DOHH2 (cell line): ENCODE measurements at regions not wholly inside any gene's neighbourhood (a gene's known extent, or its start where the extent isn't known, plus 50 kb on each side); places are given as distances from the start of the nearest gene placed in this dataset.

Experiments
- H3F3A ChIP-seq: fragments of 200-600 bp; sonication (generic), shearing (Covaris generic); 2 replicates; pipeline ENCODE4 v1.6.0; 2016; ENCODE audit warnings: antibody characterized with exemption, mild to moderate bottlenecking; ENCODE audit not compliant: control insufficient read depth, insufficient read depth
- H3K27ac ChIP-seq: fragments of 200-600 bp; sonication (generic); 2 replicates; pipeline ENCODE4 v1.5.1; 2014; ENCODE audit warnings: low read depth, mild to moderate bottlenecking, low read length, moderate library complexity
- H3K27me3 ChIP-seq: fragments of 200-600 bp; sonication (generic); 2 replicates; pipeline ENCODE4 v1.6.1; 2014; ENCODE audit warnings: mild to moderate bottlenecking, low read length, mixed read lengths; ENCODE audit not compliant: control insufficient read depth
- H3K36me3 ChIP-seq: fragments of 200-600 bp; sonication (generic); 2 replicates; pipeline ENCODE4 v1.6.1; 2014; ENCODE audit warnings: mild to moderate bottlenecking, low read length, moderate library complexity, mixed read lengths; ENCODE audit not compliant: control insufficient read depth
- H3K4me1 ChIP-seq: fragments of 200-600 bp; sonication (generic); 2 replicates; pipeline ENCODE4 v1.6.1; 2014; ENCODE audit warnings: mild to moderate bottlenecking, low read length, mixed read lengths; ENCODE audit not compliant: control insufficient read depth
- H3K4me2 ChIP-seq: fragments of 200-600 bp; sonication (generic); 2 replicates; pipeline ENCODE4 v1.6.0; 2014; ENCODE audit warnings: mild to moderate bottlenecking, low read length, moderate library complexity
- H3K4me3 ChIP-seq: fragments of 200-600 bp; sonication (generic); 2 replicates; pipeline ENCODE4 v1.5.1; 2014; ENCODE audit warnings: mild to moderate bottlenecking, low read length, mixed read lengths
- H3K79me2 ChIP-seq: fragments of 200-600 bp; sonication (generic); 2 replicates; pipeline ENCODE4 v1.6.1; 2014; ENCODE audit warnings: mild to moderate bottlenecking, low read length, mixed read lengths; ENCODE audit not compliant: control insufficient read depth
- H3K9me2 ChIP-seq: fragments of 200-600 bp; sonication (generic); replicated peaks from 2 replicates; pipeline ENCODE4 v1.6.1; 2014; ENCODE audit warnings: mild to moderate bottlenecking, low read length, mixed read lengths; ENCODE audit not compliant: control insufficient read depth
- H3K9me3 ChIP-seq: fragments of 200-600 bp; sonication (generic); 2 replicates; pipeline ENCODE4 v1.6.1; 2014; ENCODE audit warnings: antibody characterized with exemption, low read length, mixed read lengths; ENCODE audit not compliant: control insufficient read depth, insufficient read depth
- H4K20me1 ChIP-seq: fragments of 200-600 bp; sonication (generic); 2 replicates; pipeline ENCODE4 v1.6.0; 2014; ENCODE audit warnings: low read depth, mild to moderate bottlenecking, antibody characterized with exemption, low read length, moderate library complexity; ENCODE audit not compliant: control insufficient read depth, insufficient read depth
- EZH2phosphoT487 ChIP-seq: fragments of 200-600 bp; sonication (generic); IDR thresholded peaks from 2 replicates; pipeline ENCODE4 v1.6.1; 2017; ENCODE audit warnings: borderline replicate concordance, mild to moderate bottlenecking, antibody characterized with exemption, low read length, moderate library complexity, mixed read lengths
- TF ChIP-seq, protein P1 (sequence below): fragments of 200-600 bp; sonication (generic); IDR thresholded peaks from one replicate; pipeline ENCODE4 v1.5.1; 2014; ENCODE audit warnings: antibody characterized with exemption, mild to moderate bottlenecking, low read depth, low read length; ENCODE audit not compliant: poor library complexity, severe bottlenecking

- H3K4me2 ChIP-seq, result no peak overlapping the region
- H3K27me3 ChIP-seq, result peaks cover 10% of the 10 kb centered on the region; the same call in 1 of the 2 replicates
- no peaks in the 10 kb centered on the region for H3K79me2 ChIP-seq
- H3K27ac ChIP-seq, result no peak overlapping the region
- no peaks in the 10 kb centered on the region for H3F3A ChIP-seq
- H3K36me3 ChIP-seq, result no peaks in the 10 kb centered on the region
- no peaks in the 10 kb centered on the region for H3K9me2 ChIP-seq
- H3K4me1 ChIP-seq, result no peaks in the 10 kb centered on the region
- TF ChIP-seq EZH2phosphoT487, result no peak
- no peaks in the 10 kb centered on the region for H4K20me1 ChIP-seq
- no peaks in the 10 kb centered on the region for H3K9me3 ChIP-seq
- H3K4me3 ChIP-seq, result no peak overlapping the region
Measured at GRCh38 chr7:25455683-25456251, 227.5 kb upstream of the NPVF start.

GRCh38 chr7:25456467-25457171, 228.3 kb upstream of the NPVF start:
- no peaks in the 10 kb centered on the region for H3K9me3 ChIP-seq
- no peak overlapping the region for H3K27ac ChIP-seq
- H3K4me1 ChIP-seq, result no peaks in the 10 kb centered on the region
- TF ChIP-seq, protein P1, sequence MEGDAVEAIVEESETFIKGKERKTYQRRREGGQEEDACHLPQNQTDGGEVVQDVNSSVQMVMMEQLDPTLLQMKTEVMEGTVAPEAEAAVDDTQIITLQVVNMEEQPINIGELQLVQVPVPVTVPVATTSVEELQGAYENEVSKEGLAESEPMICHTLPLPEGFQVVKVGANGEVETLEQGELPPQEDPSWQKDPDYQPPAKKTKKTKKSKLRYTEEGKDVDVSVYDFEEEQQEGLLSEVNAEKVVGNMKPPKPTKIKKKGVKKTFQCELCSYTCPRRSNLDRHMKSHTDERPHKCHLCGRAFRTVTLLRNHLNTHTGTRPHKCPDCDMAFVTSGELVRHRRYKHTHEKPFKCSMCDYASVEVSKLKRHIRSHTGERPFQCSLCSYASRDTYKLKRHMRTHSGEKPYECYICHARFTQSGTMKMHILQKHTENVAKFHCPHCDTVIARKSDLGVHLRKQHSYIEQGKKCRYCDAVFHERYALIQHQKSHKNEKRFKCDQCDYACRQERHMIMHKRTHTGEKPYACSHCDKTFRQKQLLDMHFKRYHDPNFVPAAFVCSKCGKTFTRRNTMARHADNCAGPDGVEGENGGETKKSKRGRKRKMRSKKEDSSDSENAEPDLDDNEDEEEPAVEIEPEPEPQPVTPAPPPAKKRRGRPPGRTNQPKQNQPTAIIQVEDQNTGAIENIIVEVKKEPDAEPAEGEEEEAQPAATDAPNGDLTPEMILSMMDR, result no peak
- TF ChIP-seq EZH2phosphoT487, result no peak
- no peak overlapping the region for H3K4me3 ChIP-seq
- no peaks in the 10 kb centered on the region for H3K79me2 ChIP-seq
- no peaks in the 10 kb centered on the region for H3K36me3 ChIP-seq
- H3K27me3 ChIP-seq, result peaks cover 10% of the 10 kb centered on the region; the same call in 1 of the 2 replicates
- no peaks in the 10 kb centered on the region for H3F3A ChIP-seq
- no peak overlapping the region for H3K4me2 ChIP-seq
- H3K9me2 ChIP-seq, result no peaks in the 10 kb centered on the region
- H4K20me1 ChIP-seq, result no peaks in the 10 kb centered on the region

- Histone ChIP-seq H3K27me3 (peaks cover 16% of the 10 kb centered on the region; the same call in 1 of the 2 replicates), H3K4me2 (no peak overlapping the region), H3K36me3 (no peaks in the 10 kb centered on the region), H3F3A (no peaks in the 10 kb centered on the region), H3K27ac (no peak overlapping the region), H3K79me2 (no peaks in the 10 kb centered on the region), H3K9me3 (no peaks in the 10 kb centered on the region), H3K4me3 (no peak overlapping the region), H3K9me2 (no peaks in the 10 kb centered on the region), H3K4me1 (no peaks in the 10 kb centered on the region), H4K20me1 (no peaks in the 10 kb centered on the region)
- TF ChIP-seq, protein P1, result no peak
- TF ChIP-seq EZH2phosphoT487, result no peak
Measured at GRCh38 chr7:25459057-25459456, 230.8 kb upstream of the NPVF start.

GRCh38 chr7:25460433-25460832, 232.1 kb upstream of the NPVF start:
- H4K20me1 ChIP-seq, result no peaks in the 10 kb centered on the region
- no peaks in the 10 kb centered on the region for H3K9me2 ChIP-seq
- no peak overlapping the region for H3K4me2 ChIP-seq
- no peak overlapping the region for H3K27ac ChIP-seq
- no peaks in the 10 kb centered on the region for H3F3A ChIP-seq
- TF ChIP-seq, protein P1, result no peak
- no peak for TF ChIP-seq EZH2phosphoT487
- H3K9me3 ChIP-seq, result no peaks in the 10 kb centered on the region
- peaks cover 15% of the 10 kb centered on the region; the same call in 1 of the 2 replicates for H3K27me3 ChIP-seq
- H3K36me3 ChIP-seq, result no peaks in the 10 kb centered on the region
- H3K79me2 ChIP-seq, result no peaks in the 10 kb centered on the region
- no peaks in the 10 kb centered on the region for H3K4me1 ChIP-seq
- no peak overlapping the region for H3K4me3 ChIP-seq
